Heart right ventricle (tissue), 16 donors: ENCODE measurements at regions not wholly inside any gene's neighbourhood (a gene's known extent, or its start where the extent isn't known, plus 50 kb on each side); places are given as distances from the start of the nearest gene placed in this dataset.

ENCODE experiments used
- ATAC-seq, 8 donors: fragments of 200-7000 bp; cut with Tn5 transposase; one replicate each; pipeline ENCODE4 v1.9.1; 2020; ENCODE audit warnings: mild to moderate bottlenecking in 8 of 8, moderate library complexity in 8 of 8, moderate number of reproducible peaks in 1 of 8
- DNase-seq, 2 donors: peaks; one replicate each; pipeline ENCODE4 v3.0.0-alpha.2; 2020
- H3K27ac ChIP-seq, 10 donors: fragments of 200-600 bp; sonication (generic) in 2 of 10; one replicate each; pipeline versions ENCODE4 v1.5.0 to v1.8.0; 2020 to 2022; ENCODE audit warnings: mild to moderate bottlenecking in 3 of 10
- H3K27me3 ChIP-seq, 7 donors: fragments of 200-600 bp; one replicate each; pipeline ENCODE4 v1.8.0; 2021 to 2022; ENCODE audit warnings: mild to moderate bottlenecking in 2 of 7
- H3K36me3 ChIP-seq, 9 donors: fragments of 200-600 bp; sonication (generic) in 1 of 9; one replicate each; pipeline versions ENCODE4 v1.5.0 to v1.8.0; 2020 to 2022; ENCODE audit warnings: mild to moderate bottlenecking in 2 of 9
- H3K4me1 ChIP-seq, 9 donors: fragments of 200-600 bp; sonication (generic) in 1 of 9; one replicate each; pipeline versions ENCODE4 v1.5.0 to v1.8.0; 2020 to 2022; ENCODE audit warnings: mild to moderate bottlenecking in 4 of 9
- H3K4me3 ChIP-seq, 10 donors: fragments of 200-600 bp; sonication (generic) in 2 of 10; one replicate each; pipeline versions ENCODE4 v1.5.0 to v1.8.0; 2020 to 2022; ENCODE audit warnings: mild to moderate bottlenecking in 7 of 10, moderate library complexity in 2 of 10
- H3K9me3 ChIP-seq, 11 donors: fragments of 200-600 bp in 10 of 11; sonication (generic) in 2 of 11; one replicate each; pipeline versions ENCODE4 v1.5.0 to v1.8.0; 2013 to 2022; ENCODE audit warnings: mild to moderate bottlenecking in 2 of 11, control low read depth in 1 of 11, moderate library complexity in 1 of 11
- CTCF ChIP-seq, 9 donors: fragments of 200-600 bp; sonication (generic) in 2 of 9; IDR thresholded peaks; one replicate each; pipeline versions ENCODE4 v1.5.0 to v1.8.0; 2021 to 2022; ENCODE audit warnings: antibody characterized with exemption in 9 of 9, mild to moderate bottlenecking in 5 of 9, moderate library complexity in 1 of 9
- WGBS, 2 donors: extraction: QIAGEN DNeasy Blood & Tissue Kit; methylation state at CpG; one replicate each; pipeline ENCODE4 v1.1.7; 2013; ENCODE audit warnings: inconsistent platforms in 1 of 2; 5-methylcytosine and 5-hydroxymethylcytosine counted together
- intact Hi-C, 10 donors: fragments of 100-400 bp; cut with DNase I; formaldehyde crosslinking; loops; one replicate each; pipeline versions ENCODE4 v1.11.1 to v1.14.2; 2022
- donor health status: Arrhythmogenic right ventricular cardiomyopathy.
- donor health status: ischemic (EF 13 %, LVEDD 7.1; RV severe dilation, severe dysfunction).
- donor health status: healthy with polysubstance abuse.
- donor health status: DM: no; HTN: yes; CAD: no.
- donor health status: DM: no; HTN: no; CAD: no.
- donor health status: ischemic (EF 25% LVEDD 6.9; RV normal size, moderate dysfunction).
- donor health status: ischemic (EF 25% LVEDD 5.7; RV mildly dilated, moderate dysfunction).
- donor health status: healthy.
- donor health status: DM: yes; HTN: yes; CAD: no.
- donor health status: Ischemic cardiomyopathy.
- donor health status: ischemic (EF 35%, LVEDD 5.7; RV mildly dilated, moderate dysfunction).
- donor health status: nonischemic (EF 11% LVEDD 7.7; RV severe dilation, severe dysfunction).
- donor health status: DM: yes; HTN: yes; CAD: no.
- donor health status: PGD.
- donor health status: ischemic (EF 29% LVEDD 5.4; RV normal size, mild dysfunction).
- donor health status: nonischemic (EF 23%, LVEDD 6.1; RV moderate dilation, normal function).

GRCh38 chr17:56675876-56676660 is 82.6 kb downstream of the NOG start:
- TF ChIP-seq CTCF (IDR thresholded peaks at IDR 0.05), result no peak
- WGBS, 2 donors, result 74 to 86% methylated on average over 1 of the region's 1 CpG
- Histone ChIP-seq H3K4me1 (peaks cover 0 to 12% (median 8%) of the 10 kb centered on the region in 9 donors), H3K27me3 (peaks cover 7 to 79% (median 67%) of the 10 kb centered on the region in 7 donors), H3K4me3 (no peak overlapping the region), H3K27ac (no peak overlapping the region), H3K36me3 (no peaks in the 10 kb centered on the region), H3K9me3 (no peaks in the 10 kb centered on the region)
- intact Hi-C loops, result loop anchor here in 1 of 10 donors (10.0 kb wide), 1 partner anchor 81 kb away; the partner anchor contains the start of gene NOG
- DNase-seq (no peak), ATAC-seq (no peak)

DNA sequence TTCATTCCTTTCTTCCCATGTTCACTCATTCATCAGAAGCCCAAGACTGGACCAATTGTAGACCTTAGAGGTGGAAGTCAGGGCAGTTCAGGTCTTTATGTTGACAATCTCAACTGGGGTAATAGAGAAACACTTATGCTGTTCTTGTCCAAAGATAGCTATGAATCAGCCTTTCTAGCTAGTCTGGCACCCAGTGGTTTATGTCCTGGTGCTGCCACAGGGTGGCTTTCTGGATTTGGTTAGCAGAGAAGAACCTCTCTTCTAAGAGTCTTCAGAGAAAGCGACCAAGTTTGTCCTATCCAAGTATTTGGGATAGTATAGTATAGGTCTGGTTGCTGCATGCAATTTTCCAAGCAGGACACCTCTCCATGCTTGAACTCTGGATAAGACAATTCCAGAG is 83.3 kb downstream of the NOG start:
- Histone ChIP-seq H3K4me1 (peaks cover 0 to 19% (median 8%) of the 10 kb centered on the region in 9 donors), H3K4me3 (no peak overlapping the region), H3K36me3 (no peaks in the 10 kb centered on the region), H3K27ac (no peak overlapping the region), H3K9me3 (no peaks in the 10 kb centered on the region), H3K27me3 (peaks cover 7 to 87% (median 70%) of the 10 kb centered on the region in 7 donors)
- DNase-seq, result no peak
- ATAC-seq, result no peak
- WGBS, 2 donors, result 90 to 97% methylated on average over 1 of the region's 1 CpG
- intact Hi-C loops, result loop anchor here in 1 of 10 donors (10.0 kb wide), 1 partner anchor 82 kb away; the partner anchor contains the start of gene NOG
- TF ChIP-seq CTCF (IDR thresholded peaks at IDR 0.05), result peak in 1 of 9 donors; percentile 19

DNA sequence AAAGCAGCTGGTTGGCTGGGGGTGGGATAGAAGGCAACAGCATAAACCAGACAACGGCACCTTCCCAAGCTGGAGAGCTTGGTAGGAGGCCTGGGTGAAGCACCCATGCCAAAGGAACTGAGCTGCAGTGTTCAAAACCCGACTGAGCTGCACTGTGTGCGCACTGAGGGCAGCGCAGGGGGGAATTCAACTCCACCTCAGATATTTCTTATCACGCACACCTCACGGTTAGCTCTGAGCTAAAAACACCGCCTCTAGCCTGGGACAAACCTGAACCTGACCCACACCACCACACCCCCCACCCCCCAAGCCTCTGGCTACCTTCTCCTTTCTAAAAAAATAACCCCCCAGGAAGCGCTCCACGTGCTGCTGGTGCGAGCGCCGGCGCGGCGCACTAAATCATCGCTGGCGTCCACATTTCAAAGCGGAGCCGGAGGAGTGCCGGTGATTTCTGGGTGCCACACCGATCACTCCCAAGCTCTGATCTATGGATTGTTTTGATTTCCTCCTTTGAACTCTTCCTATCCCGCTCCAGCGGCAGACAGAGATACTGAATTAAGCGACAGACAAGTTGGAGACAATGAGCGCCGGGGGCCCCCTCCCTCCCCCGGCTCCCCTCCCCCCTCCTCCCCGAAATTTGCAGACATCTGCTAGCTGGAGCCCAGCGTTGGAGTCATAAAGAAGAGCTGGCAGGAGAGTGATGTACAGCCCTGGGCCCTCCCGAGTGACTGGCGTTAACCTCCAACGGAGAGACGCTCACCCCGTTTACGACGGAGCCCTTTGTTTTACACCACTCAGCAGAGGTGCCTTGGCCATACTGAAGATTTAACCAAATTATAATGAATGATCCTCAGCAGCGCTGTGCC is 85.0 kb downstream of the NOG start:
- intact Hi-C loops, result loop anchor here in 4 of 10 donors (2.0 to 10.0 kb wide), 2 partner anchors 84 to 86 kb away; partner anchors contain the start of gene NOG (in 4 of the 4)
- DNase-seq (no peak), ATAC-seq (peak in 6 of 8 donors; percentile 21 to 56 (median 48))
- Histone ChIP-seq H3K36me3 (no peaks in the 10 kb centered on the region), H3K4me3 (peak overlapping the region in 8 of 10 donors; percentile 13 to 43 (median 34)), H3K27me3 (peaks cover 7 to 89% (median 70%) of the 10 kb centered on the region in 7 donors), H3K4me1 (peaks cover 0 to 25% (median 8%) of the 10 kb centered on the region in 9 donors), H3K27ac (no peak overlapping the region), H3K9me3 (no peaks in the 10 kb centered on the region)
- 8% methylated on average over 37 of the region's 37 CpGs for WGBS, 2 donors
- TF ChIP-seq CTCF (IDR thresholded peaks at IDR 0.05), result no peak
